ENCODE measurements at regions not wholly inside any gene's neighbourhood (a gene's known extent, or its start where the extent isn't known, plus 50 kb on each side); places are given as distances from the start of the nearest gene placed in this dataset.

GRCh38 chr10:36817898-36818297 lies 307.5 kb upstream of the ANKRD30A start:
- Histone ChIP-seq H3K27me3 (ENCODE audit: low read depth, low read length) (no peaks in the 10 kb centered on the region), H3K4me1 (ENCODE audit: low read length) (no peaks in the 10 kb centered on the region), H2AFZ (ENCODE audit: low read depth, low read length) (no peak overlapping the region), H3K27ac (ENCODE audit: low read length) (no peak overlapping the region), H3K9ac (ENCODE audit: low read length) (no peak overlapping the region), H4K20me1 (ENCODE audit: insufficient read depth, low read length) (no peaks in the 10 kb centered on the region), H3K4me3 (ENCODE audit: low read length) (no peak overlapping the region), H3K9me3 (ENCODE audit: insufficient read depth, low read length) (no peaks in the 10 kb centered on the region), H3K36me3 (replicated peaks; ENCODE audit: low read depth, low read length) (no peaks in the 10 kb centered on the region), H3K4me2 (ENCODE audit: low read length) (no peak overlapping the region), H3K79me2 (ENCODE audit: low read length) (no peaks in the 10 kb centered on the region)
- no peak for TF ChIP-seq EZH2phosphoT487 (IDR thresholded peaks at IDR 0.05; ENCODE audit: low read depth)
- TF ChIP-seq CTCF (IDR thresholded peaks at IDR 0.05; ENCODE audit: low read depth, low read length) = no peak

- Histone ChIP-seq H3K27me3 (ENCODE audit: low read depth, low read length) (no peaks in the 10 kb centered on the region), H3K4me3 (ENCODE audit: low read length) (no peak overlapping the region), H3K4me2 (ENCODE audit: low read length) (no peak overlapping the region), H3K9me3 (ENCODE audit: insufficient read depth, low read length) (no peaks in the 10 kb centered on the region), H3K4me1 (ENCODE audit: low read length) (no peaks in the 10 kb centered on the region), H2AFZ (ENCODE audit: low read depth, low read length) (no peak overlapping the region), H4K20me1 (ENCODE audit: insufficient read depth, low read length) (no peaks in the 10 kb centered on the region), H3K27ac (ENCODE audit: low read length) (no peak overlapping the region), H3K9ac (ENCODE audit: low read length) (no peak overlapping the region), H3K79me2 (ENCODE audit: low read length) (no peaks in the 10 kb centered on the region), H3K36me3 (replicated peaks; ENCODE audit: low read depth, low read length) (no peaks in the 10 kb centered on the region)
- TF ChIP-seq EZH2phosphoT487 (IDR thresholded peaks at IDR 0.05; ENCODE audit: low read depth) (no peak), CTCF (IDR thresholded peaks at IDR 0.05; ENCODE audit: low read depth, low read length) (no peak)
Measured at GRCh38 chr10:36808625-36809362, 316.6 kb upstream of the ANKRD30A start.

- Histone ChIP-seq H3K27ac (ENCODE audit: low read length) (no peak overlapping the region), H3K9me3 (ENCODE audit: insufficient read depth, low read length) (no peaks in the 10 kb centered on the region), H3K4me2 (ENCODE audit: low read length) (no peak overlapping the region), H3K27me3 (ENCODE audit: low read depth, low read length) (no peaks in the 10 kb centered on the region), H3K4me3 (ENCODE audit: low read length) (no peak overlapping the region), H3K9ac (ENCODE audit: low read length) (no peak overlapping the region), H3K79me2 (ENCODE audit: low read length) (no peaks in the 10 kb centered on the region), H3K4me1 (ENCODE audit: low read length) (no peaks in the 10 kb centered on the region), H4K20me1 (ENCODE audit: insufficient read depth, low read length) (no peaks in the 10 kb centered on the region), H3K36me3 (replicated peaks; ENCODE audit: low read depth, low read length) (no peaks in the 10 kb centered on the region), H2AFZ (ENCODE audit: low read depth, low read length) (no peak overlapping the region)
- TF ChIP-seq EZH2phosphoT487 (IDR thresholded peaks at IDR 0.05; ENCODE audit: low read depth) = no peak
- TF ChIP-seq CTCF (IDR thresholded peaks at IDR 0.05; ENCODE audit: low read depth, low read length) = no peak
Measured at GRCh38 chr10:36803229-36803628, 322.2 kb upstream of the ANKRD30A start.

- H2AFZ ChIP-seq (ENCODE audit: low read depth, low read length) = no peak overlapping the region
- no peaks in the 10 kb centered on the region for H3K27me3 ChIP-seq (ENCODE audit: low read depth, low read length)
- no peak overlapping the region for H3K27ac ChIP-seq (ENCODE audit: low read length)
- TF ChIP-seq CTCF (IDR thresholded peaks at IDR 0.05; ENCODE audit: low read depth, low read length) = no peak
- TF ChIP-seq EZH2phosphoT487 (IDR thresholded peaks at IDR 0.05; ENCODE audit: low read depth) = no peak
- no peaks in the 10 kb centered on the region for H3K4me1 ChIP-seq (ENCODE audit: low read length)
- no peaks in the 10 kb centered on the region for H3K36me3 ChIP-seq (replicated peaks; ENCODE audit: low read depth, low read length)
- no peaks in the 10 kb centered on the region for H3K9me3 ChIP-seq (ENCODE audit: insufficient read depth, low read length)
- no peak overlapping the region for H3K4me3 ChIP-seq (ENCODE audit: low read length)
- H3K4me2 ChIP-seq (ENCODE audit: low read length) = no peak overlapping the region
- no peaks in the 10 kb centered on the region for H3K79me2 ChIP-seq (ENCODE audit: low read length)
- H4K20me1 ChIP-seq (ENCODE audit: insufficient read depth, low read length) = no peaks in the 10 kb centered on the region
- H3K9ac ChIP-seq (ENCODE audit: low read length) = no peak overlapping the region
Measured at GRCh38 chr10:36802490-36803153, 322.8 kb upstream of the ANKRD30A start.

All from OCI-LY3 (cell line).